H1 (cell line): ENCODE measurements at regions not wholly inside any gene's neighbourhood (a gene's known extent, or its start where the extent isn't known, plus 50 kb on each side); places are given as distances from the start of the nearest gene placed in this dataset.

Experiments used
- CEBPB ChIP-seq: IDR thresholded peaks from 2 replicates; pipeline ENCODE4 v1.6.1; 2012; ENCODE audit warnings: low read depth, low read length
- CREB1 ChIP-seq: IDR thresholded peaks from 2 replicates; pipeline ENCODE4 v1.6.1; 2012; ENCODE audit warnings: inconsistent platforms
- EP300 ChIP-seq, 2 experiments: IDR thresholded peaks; 1 replicate in 1 of 2; 2 replicates in 1 of 2; pipeline ENCODE4 v1.6.1; 2011 to 2012; ENCODE audit warnings: low read depth in 2 of 2, low read length in 2 of 2, mild to moderate bottlenecking in 2 of 2, borderline replicate concordance in 1 of 2, inconsistent platforms in 1 of 2, moderate library complexity in 1 of 2
- EZH2 ChIP-seq: fragments of 200-600 bp; sonication (generic); IDR thresholded peaks from 2 replicates; pipeline ENCODE4 v1.7.1; 2012; ENCODE audit warnings: low read depth, mild to moderate bottlenecking, moderate library complexity, low read length, inconsistent platforms; ENCODE audit not compliant: severe bottlenecking
- HDAC2 ChIP-seq, 2 experiments: fragments of 300-600 bp in 1 of 2; sonication (generic) in 1 of 2; IDR thresholded peaks; 2 replicates each; pipeline ENCODE4 v1.6.1; 2011 to 2012; ENCODE audit warnings: low read depth in 2 of 2, low read length in 2 of 2, mild to moderate bottlenecking in 2 of 2, moderate library complexity in 2 of 2, borderline replicate concordance in 1 of 2, inconsistent platforms in 1 of 2
- POLR2A ChIP-seq, 2 experiments: IDR thresholded peaks; 1 replicate in 1 of 2; 2 replicates in 1 of 2; pipeline ENCODE4 v1.6.1; 2011; ENCODE audit warnings: low read depth in 2 of 2, low read length in 2 of 2, mild to moderate bottlenecking in 2 of 2; ENCODE audit errors: control extremely low read depth in 1 of 2
- RAD21 ChIP-seq, 2 experiments: IDR thresholded peaks in 1 of 2; conservative IDR thresholded peaks in 1 of 2; 2 replicates each; pipeline ENCODE4 v1.6.1; 2011; ENCODE audit warnings: low read depth in 2 of 2, low read length in 2 of 2, improper control_type of control experiment in 1 of 2, inconsistent platforms in 1 of 2, mild to moderate bottlenecking in 1 of 2, moderate library complexity in 1 of 2
- SRF ChIP-seq: IDR thresholded peaks from 2 replicates; pipeline ENCODE4 v1.6.1; 2011; ENCODE audit warnings: mild to moderate bottlenecking, low read depth, low read length, moderate library complexity
- SUZ12 ChIP-seq: fragments of 200-600 bp; sonication (generic); IDR thresholded peaks from 2 replicates; pipeline ENCODE4 v1.6.1; 2012; ENCODE audit warnings: mild to moderate bottlenecking, inconsistent platforms, low read length, moderate library complexity, mixed read lengths
- TEAD4 ChIP-seq: IDR thresholded peaks from 2 replicates; pipeline ENCODE4 v1.6.1; 2012; ENCODE audit warnings: low read depth, low read length, inconsistent platforms, mixed read lengths
- YY1 ChIP-seq: IDR thresholded peaks from 2 replicates; pipeline ENCODE4 v1.6.1; 2011; ENCODE audit warnings: low read depth, mild to moderate bottlenecking, low read length
- TF ChIP-seq, protein P1 (sequence below), 3 experiments: IDR thresholded peaks; 1 replicate in 2 of 3; 2 replicates in 1 of 3; pipeline versions ENCODE4 v1.5.1 to v1.6.1; 2011; ENCODE audit warnings: low read length in 3 of 3, mild to moderate bottlenecking in 3 of 3, inconsistent platforms in 2 of 3, low read depth in 1 of 3, moderate library complexity in 1 of 3; ENCODE audit not compliant: insufficient read depth in 1 of 3; ENCODE audit errors: control extremely low read depth in 1 of 3

DNA sequence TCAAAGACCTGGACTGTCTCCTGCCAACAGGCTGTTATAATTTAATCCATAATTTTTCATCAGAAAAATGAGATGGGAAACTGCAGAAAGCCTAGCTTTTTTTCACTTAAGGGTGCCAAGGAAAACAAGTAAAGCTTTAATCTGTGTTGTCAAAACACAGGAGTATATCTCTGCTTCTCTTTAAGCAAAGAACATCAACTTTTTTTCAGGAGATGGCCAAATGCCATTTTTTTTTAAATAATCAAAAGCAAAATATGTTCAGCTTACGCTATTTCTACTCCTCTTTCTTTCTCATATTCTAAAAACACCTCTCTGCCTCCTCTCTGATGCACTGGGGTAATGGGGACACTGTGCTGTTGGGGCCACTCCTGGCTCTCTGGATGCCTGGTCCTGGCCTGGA, 73.1 kb upstream of the NXPH2 start:
- TF ChIP-seq EP300 (IDR thresholded peaks at IDR 0.05; ENCODE audit: borderline replicate concordance in 1 of 2, low read depth in 2 of 2, low read length in 2 of 2) = no peak
- no peak for TF ChIP-seq CEBPB
- TF ChIP-seq POLR2A (IDR thresholded peaks at IDR 0.05; ENCODE audit: control extremely low read depth in 1 of 2, low read depth in 2 of 2, low read length in 2 of 2) = no peak
- TF ChIP-seq, protein P1, sequence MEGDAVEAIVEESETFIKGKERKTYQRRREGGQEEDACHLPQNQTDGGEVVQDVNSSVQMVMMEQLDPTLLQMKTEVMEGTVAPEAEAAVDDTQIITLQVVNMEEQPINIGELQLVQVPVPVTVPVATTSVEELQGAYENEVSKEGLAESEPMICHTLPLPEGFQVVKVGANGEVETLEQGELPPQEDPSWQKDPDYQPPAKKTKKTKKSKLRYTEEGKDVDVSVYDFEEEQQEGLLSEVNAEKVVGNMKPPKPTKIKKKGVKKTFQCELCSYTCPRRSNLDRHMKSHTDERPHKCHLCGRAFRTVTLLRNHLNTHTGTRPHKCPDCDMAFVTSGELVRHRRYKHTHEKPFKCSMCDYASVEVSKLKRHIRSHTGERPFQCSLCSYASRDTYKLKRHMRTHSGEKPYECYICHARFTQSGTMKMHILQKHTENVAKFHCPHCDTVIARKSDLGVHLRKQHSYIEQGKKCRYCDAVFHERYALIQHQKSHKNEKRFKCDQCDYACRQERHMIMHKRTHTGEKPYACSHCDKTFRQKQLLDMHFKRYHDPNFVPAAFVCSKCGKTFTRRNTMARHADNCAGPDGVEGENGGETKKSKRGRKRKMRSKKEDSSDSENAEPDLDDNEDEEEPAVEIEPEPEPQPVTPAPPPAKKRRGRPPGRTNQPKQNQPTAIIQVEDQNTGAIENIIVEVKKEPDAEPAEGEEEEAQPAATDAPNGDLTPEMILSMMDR (IDR thresholded peaks at IDR 0.05; ENCODE audit: control extremely low read depth in 1 of 3, insufficient read depth in 1 of 3, low read depth in 1 of 3, low read length in 3 of 3) = no peak
- TF ChIP-seq RAD21 (IDR thresholded peaks at IDR 0.05 in 1 of 2, conservative IDR thresholded peaks at IDR 0.05 in 1 of 2; ENCODE audit: low read depth in 2 of 2, low read length in 2 of 2) = no peak
- TF ChIP-seq TEAD4 = no peak
- no peak for TF ChIP-seq EZH2
- no peak for TF ChIP-seq CREB1
- TF ChIP-seq SRF = no peak
- no peak for TF ChIP-seq SUZ12
- no peak for TF ChIP-seq YY1
- TF ChIP-seq HDAC2 (IDR thresholded peaks at IDR 0.05; ENCODE audit: borderline replicate concordance in 1 of 2, low read depth in 2 of 2, low read length in 2 of 2) = no peak
